ENCODE measurements at regions not wholly inside any gene's neighbourhood (a gene's known extent, or its start where the extent isn't known, plus 50 kb on each side); places are given as distances from the start of the nearest gene placed in this dataset.

GRCh38 chr1:67601955-67602354, 83.0 kb upstream of the GADD45A start:
- TF ChIP-seq, protein P1, sequence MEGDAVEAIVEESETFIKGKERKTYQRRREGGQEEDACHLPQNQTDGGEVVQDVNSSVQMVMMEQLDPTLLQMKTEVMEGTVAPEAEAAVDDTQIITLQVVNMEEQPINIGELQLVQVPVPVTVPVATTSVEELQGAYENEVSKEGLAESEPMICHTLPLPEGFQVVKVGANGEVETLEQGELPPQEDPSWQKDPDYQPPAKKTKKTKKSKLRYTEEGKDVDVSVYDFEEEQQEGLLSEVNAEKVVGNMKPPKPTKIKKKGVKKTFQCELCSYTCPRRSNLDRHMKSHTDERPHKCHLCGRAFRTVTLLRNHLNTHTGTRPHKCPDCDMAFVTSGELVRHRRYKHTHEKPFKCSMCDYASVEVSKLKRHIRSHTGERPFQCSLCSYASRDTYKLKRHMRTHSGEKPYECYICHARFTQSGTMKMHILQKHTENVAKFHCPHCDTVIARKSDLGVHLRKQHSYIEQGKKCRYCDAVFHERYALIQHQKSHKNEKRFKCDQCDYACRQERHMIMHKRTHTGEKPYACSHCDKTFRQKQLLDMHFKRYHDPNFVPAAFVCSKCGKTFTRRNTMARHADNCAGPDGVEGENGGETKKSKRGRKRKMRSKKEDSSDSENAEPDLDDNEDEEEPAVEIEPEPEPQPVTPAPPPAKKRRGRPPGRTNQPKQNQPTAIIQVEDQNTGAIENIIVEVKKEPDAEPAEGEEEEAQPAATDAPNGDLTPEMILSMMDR (IDR thresholded peaks at IDR 0.05; ENCODE audit: low read depth, low read length) = no peak
- TF ChIP-seq POLR2A (IDR thresholded peaks at IDR 0.05; ENCODE audit: extremely low read depth, insufficient read length) (no peak), MYC (IDR thresholded peaks at IDR 0.05; ENCODE audit: low read depth, low read length) (no peak)
